ENCODE measurements at regions not wholly inside any gene's neighbourhood (a gene's known extent, or its start where the extent isn't known, plus 50 kb on each side); places are given as distances from the start of the nearest gene placed in this dataset.

- peaks cover 23% of the 10 kb centered on the region for H3K27me3 ChIP-seq
- TF ChIP-seq CTCF (IDR thresholded peaks at IDR 0.05): no peak
- WGBS, 4 donors: 55 to 63% (median 62%) methylated on average over 6 of the region's 6 CpGs
- no peaks in the 10 kb centered on the region for H3K4me1 ChIP-seq (replicated peaks in 1 of 2)
- no peaks in the 10 kb centered on the region for H3K9me3 ChIP-seq (replicated peaks in 1 of 3)
- no peak overlapping the region for H3K27ac ChIP-seq
- intact Hi-C loops (cut with DNase I): no loop called here
- DNase-seq: no peak
- no peak overlapping the region for H3K4me3 ChIP-seq
- H3K36me3 ChIP-seq (replicated peaks in 1 of 2): no peaks in the 10 kb centered on the region
Measured at GRCh38 chr21:38671773-38672172, 134.0 kb upstream of the ETS2 start.

GRCh38 chr21:38675182-38675824 is 130.4 kb upstream of the ETS2 start:
- TF ChIP-seq POLR2A (IDR thresholded peaks at IDR 0.05) (no peak), CTCF (IDR thresholded peaks at IDR 0.05) (no peak)
- Histone ChIP-seq H3K9me3 (replicated peaks in 1 of 3) (no peaks in the 10 kb centered on the region), H3K4me3 (no peak overlapping the region), H3K27ac (no peak overlapping the region), H3K27me3 (peaks cover 31% of the 10 kb centered on the region), H3K36me3 (replicated peaks in 1 of 2) (no peaks in the 10 kb centered on the region), H3K4me1 (replicated peaks in 1 of 2) (peaks cover 0 to 12% of the 10 kb centered on the region in 2 donors)
- 57 to 64% (median 62%) methylated on average over 22 of the region's 22 CpGs for WGBS, 4 donors
- no peak for DNase-seq
- intact Hi-C loops (cut with DNase I): no loop called here

GRCh38 chr21:38678827-38679226 is 126.9 kb upstream of the ETS2 start:
- H3K27me3 ChIP-seq: peaks cover 31% of the 10 kb centered on the region
- intact Hi-C loops (cut with DNase I): no loop called here
- no peak overlapping the region for H3K4me3 ChIP-seq
- no peaks in the 10 kb centered on the region for H3K36me3 ChIP-seq (replicated peaks in 1 of 2)
- H3K9me3 ChIP-seq (replicated peaks in 1 of 3): no peaks in the 10 kb centered on the region
- no peak for DNase-seq
- TF ChIP-seq CTCF (IDR thresholded peaks at IDR 0.05): no peak
- TF ChIP-seq POLR2A (IDR thresholded peaks at IDR 0.05): no peak
- no peak overlapping the region for H3K27ac ChIP-seq
- H3K4me1 ChIP-seq (replicated peaks in 1 of 2): peaks cover 0 to 12% of the 10 kb centered on the region in 2 donors

GRCh38 chr21:38679534-38679933 is 126.2 kb upstream of the ETS2 start:
- Histone ChIP-seq H3K27me3 (peaks cover 30% of the 10 kb centered on the region), H3K4me1 (replicated peaks in 1 of 2) (peaks cover 0 to 12% of the 10 kb centered on the region in 2 donors), H3K9me3 (replicated peaks in 1 of 3) (no peaks in the 10 kb centered on the region), H3K4me3 (no peak overlapping the region), H3K36me3 (replicated peaks in 1 of 2) (no peaks in the 10 kb centered on the region), H3K27ac (peak overlapping the region in 1 of 5 donors; percentile 10)
- WGBS, 4 donors: 35 to 44% (median 36%) methylated on average over 4 of the region's 4 CpGs
- DNase-seq: no peak
- intact Hi-C loops (cut with DNase I): no loop called here
- TF ChIP-seq CTCF (IDR thresholded peaks at IDR 0.05) (no peak), POLR2A (IDR thresholded peaks at IDR 0.05) (no peak)
